ENCODE measurements at regions not wholly inside any gene's neighbourhood (a gene's known extent, or its start where the extent isn't known, plus 50 kb on each side); places are given as distances from the start of the nearest gene placed in this dataset.

DNA sequence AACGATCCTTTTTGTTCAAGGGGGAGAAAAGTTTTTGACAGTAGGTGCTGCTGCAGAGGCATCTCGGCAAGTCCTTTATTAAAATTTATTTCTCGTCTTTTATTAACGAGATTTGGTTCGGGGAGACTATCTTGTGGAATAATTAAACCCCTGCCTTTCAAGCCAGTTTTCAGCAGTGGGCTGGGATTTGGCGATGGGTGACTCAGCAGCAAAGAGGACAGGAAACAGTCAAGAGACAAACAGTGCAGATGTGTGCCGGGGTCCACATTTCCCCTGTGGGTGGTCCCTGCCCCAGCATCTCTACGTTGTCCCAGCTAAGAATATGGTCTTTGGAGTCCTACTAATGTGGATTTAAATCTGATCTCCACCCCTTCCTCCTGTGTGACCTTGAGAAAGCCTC, 282.8 kb downstream of the CDH26 start:
- no peak overlapping the region for H3K4me3 ChIP-seq (ENCODE audit: low read depth, low read length)
- TF ChIP-seq, protein P1, sequence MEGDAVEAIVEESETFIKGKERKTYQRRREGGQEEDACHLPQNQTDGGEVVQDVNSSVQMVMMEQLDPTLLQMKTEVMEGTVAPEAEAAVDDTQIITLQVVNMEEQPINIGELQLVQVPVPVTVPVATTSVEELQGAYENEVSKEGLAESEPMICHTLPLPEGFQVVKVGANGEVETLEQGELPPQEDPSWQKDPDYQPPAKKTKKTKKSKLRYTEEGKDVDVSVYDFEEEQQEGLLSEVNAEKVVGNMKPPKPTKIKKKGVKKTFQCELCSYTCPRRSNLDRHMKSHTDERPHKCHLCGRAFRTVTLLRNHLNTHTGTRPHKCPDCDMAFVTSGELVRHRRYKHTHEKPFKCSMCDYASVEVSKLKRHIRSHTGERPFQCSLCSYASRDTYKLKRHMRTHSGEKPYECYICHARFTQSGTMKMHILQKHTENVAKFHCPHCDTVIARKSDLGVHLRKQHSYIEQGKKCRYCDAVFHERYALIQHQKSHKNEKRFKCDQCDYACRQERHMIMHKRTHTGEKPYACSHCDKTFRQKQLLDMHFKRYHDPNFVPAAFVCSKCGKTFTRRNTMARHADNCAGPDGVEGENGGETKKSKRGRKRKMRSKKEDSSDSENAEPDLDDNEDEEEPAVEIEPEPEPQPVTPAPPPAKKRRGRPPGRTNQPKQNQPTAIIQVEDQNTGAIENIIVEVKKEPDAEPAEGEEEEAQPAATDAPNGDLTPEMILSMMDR (IDR thresholded peaks at IDR 0.05; ENCODE audit: low read depth, low read length): no peak

DNA sequence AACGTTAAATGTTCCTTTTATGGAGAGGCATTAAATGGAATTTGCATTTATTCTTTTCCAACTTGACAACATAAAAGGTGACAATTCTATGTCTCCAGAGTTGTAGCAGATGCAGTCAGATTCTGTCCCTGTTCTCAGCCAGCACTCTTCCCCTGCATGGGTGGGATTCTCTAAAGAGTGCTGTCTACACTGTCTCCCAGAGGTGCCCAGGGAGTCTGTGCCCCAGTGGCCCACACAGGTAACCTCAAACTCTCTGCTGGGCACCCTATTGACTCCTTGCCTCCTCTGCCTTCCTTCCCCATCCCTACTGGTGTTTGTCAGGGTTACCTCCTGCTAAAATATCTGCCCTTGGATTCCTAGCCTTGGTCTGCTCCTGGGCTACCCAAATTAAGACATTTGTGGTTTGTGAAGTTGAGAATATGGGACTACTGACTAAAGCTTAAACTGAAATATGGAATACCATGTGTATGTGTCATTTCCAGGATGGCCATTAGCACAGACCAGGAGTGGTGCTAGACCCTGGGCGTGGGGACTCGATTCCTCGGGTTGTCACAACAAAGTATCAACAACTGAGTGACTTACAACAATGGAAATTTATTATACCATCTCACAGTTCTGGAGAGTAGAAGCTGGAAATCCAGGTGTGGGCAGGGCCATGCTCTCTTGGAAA, 284.7 kb downstream of the CDH26 start:
- no peak overlapping the region for H3K4me3 ChIP-seq (ENCODE audit: low read depth, low read length)
- TF ChIP-seq, protein P1 (IDR thresholded peaks at IDR 0.05; ENCODE audit: low read depth, low read length): no peak

DNA sequence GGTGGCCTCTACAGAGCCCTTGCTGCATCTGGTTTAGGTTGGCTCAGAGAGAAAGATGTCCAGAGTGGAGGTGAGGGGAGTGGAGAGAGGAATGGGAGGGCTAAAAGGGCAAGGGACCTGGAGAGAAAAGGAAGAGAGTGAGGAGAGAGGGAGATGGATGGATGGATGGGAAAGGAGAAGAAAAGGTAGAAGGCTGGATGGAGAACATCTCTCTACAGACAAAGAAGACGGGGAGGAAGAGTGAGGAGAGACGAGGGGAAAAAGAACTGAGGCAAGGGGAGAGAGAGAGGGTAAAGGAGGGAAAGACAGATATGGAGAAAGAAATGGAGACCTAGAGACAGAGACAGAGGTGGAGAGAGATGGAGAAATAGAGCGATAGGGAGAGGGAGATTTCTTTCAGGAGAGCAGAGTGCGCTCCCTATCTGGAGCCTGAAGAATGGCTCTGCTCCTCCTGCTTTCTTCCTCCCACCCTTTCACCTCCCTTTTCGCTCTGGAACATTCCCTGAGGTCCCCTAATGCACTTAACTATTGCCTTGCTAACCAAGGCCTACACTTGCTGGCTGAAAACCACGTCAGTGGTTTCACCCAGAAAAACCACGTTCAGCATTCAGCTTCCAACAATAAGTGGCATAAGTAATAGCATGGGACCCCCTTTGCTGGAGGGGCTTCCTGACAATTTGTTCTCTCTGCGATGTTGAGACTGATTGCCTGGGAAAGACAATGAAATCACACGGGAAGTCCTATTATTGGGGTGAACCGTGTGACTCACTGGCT, 286.3 kb downstream of the CDH26 start:
- TF ChIP-seq, protein P1 (IDR thresholded peaks at IDR 0.05; ENCODE audit: low read depth, low read length): no peak

DNA sequence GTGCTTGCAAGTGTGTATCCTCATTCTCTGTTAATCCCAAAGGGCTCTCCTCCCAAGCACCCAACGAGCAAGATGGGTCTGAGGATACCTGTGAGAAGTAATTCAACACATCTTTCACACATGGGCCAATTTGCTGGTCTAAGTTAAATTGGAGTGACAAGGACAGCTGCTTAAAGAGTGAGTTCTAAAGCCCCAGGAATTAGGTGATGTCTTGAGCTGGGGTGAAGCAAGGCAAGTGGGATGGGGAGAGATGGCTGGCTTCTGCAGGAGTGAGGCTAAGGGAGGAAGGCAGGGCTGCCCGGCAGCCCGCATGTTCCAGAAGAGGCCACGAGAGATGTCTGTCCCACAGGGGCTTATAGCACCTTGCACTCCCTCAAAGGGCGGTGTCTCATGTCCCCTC, 288.5 kb downstream of the CDH26 start:
- H3K4me3 ChIP-seq (ENCODE audit: low read depth, low read length): no peak overlapping the region
- TF ChIP-seq, protein P1 (IDR thresholded peaks at IDR 0.05; ENCODE audit: low read depth, low read length): no peak

More for the DNA sequence above, 286.3 kb downstream of the CDH26 start:
- H3K4me3 ChIP-seq (ENCODE audit: low read depth, low read length): no peak overlapping the region

DNA sequence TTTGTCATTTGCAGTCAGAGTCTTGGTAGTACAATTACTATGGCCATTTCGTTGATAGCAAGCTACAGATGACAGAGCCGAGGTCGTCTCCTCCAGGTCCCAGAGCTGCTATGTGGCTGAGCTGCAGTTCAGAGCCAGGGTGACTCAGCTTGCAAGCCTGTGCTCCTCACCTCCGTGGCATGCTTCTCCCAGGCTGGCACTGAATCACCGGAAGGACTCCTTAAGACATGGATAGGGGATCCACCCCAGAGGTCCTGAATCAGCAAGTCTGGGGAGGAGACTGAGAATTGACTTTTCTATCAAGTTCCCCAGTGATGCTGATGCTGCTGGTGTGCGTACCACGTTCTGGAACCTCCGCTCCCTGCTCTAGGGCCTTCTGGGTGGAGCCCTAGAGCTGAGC, 291.2 kb downstream of the CDH26 start:
- TF ChIP-seq, protein P1 (IDR thresholded peaks at IDR 0.05; ENCODE audit: low read depth, low read length): no peak
- H3K4me3 ChIP-seq (ENCODE audit: low read depth, low read length): no peak overlapping the region

DNA sequence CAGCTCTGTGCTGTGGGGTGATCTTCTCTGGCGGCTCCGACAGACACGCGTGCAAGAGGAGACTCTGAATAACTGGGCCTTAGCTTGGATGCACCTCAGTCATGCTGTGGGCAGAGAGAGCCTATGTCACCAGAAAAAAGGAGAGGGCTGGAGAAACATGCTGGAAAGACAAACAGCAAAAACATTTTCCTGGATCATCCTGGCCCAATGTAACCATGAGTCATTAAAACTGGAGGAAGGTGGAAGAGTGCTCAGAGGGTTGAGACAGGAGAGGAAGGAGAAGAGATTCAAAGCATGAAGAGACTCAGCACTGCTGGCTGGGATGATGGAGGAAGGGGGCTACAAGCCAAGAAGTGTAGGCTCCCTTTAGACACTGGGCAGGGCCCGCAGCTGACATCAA, 292.0 kb downstream of the CDH26 start:
- TF ChIP-seq, protein P1 (IDR thresholded peaks at IDR 0.05; ENCODE audit: low read depth, low read length): no peak
- H3K4me3 ChIP-seq (ENCODE audit: low read depth, low read length): no peak overlapping the region

DNA sequence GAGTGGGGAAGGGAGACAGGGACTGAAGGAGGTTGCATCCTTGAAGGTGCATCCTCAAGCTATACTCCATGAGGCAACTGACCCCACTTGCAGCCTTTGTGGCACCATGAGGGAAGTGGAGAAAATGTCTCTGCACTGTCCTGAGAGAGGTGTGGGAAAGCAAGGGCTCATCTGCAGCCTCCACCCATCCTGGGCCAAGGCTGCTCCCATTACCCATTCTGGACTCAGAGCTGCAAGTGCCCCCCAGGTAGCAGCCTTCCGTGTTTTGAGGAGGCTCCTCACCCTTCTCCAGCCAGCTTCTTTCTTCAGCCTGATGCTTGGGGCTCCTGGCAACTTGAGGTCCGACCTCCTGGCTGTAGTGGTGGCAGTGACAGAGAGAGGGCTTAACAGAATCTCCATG, 294.6 kb downstream of the CDH26 start:
- TF ChIP-seq, protein P1 (IDR thresholded peaks at IDR 0.05; ENCODE audit: low read depth, low read length): no peak

More for the DNA sequence above, 294.6 kb downstream of the CDH26 start:
- H3K4me3 ChIP-seq (ENCODE audit: low read depth, low read length): no peak overlapping the region
